ENCODE measurements at regions not wholly inside any gene's neighbourhood (a gene's known extent, or its start where the extent isn't known, plus 50 kb on each side); places are given as distances from the start of the nearest gene placed in this dataset.

DNA sequence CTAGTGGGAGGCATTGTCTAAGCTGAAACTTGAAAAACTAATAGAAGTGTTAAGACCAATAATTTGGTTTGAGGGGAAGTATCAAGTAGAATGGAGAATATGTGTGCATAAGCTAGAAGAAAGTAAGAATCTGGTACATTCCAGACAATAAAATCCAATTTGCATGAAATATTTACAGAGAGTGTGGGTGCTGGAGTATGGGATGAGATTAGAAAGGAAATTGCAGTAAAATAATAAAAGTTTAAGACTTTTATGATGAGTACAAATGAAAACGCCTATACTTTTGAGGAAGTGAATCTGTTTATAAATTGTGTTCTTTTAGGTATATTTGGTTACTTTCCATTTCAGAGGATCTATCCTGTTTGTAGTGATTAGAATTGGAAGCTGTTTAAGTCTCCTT lies 165.4 kb upstream of the TNC start:
- Mint-ChIP-seq H3K9me3 (no peaks in the 10 kb centered on the region), H3K4me1 (ENCODE audit: low read depth in 2 of 2) (no peaks in the 10 kb centered on the region), H3K36me3 (ENCODE audit: insufficient read depth) (no peaks in the 10 kb centered on the region), H3K27me3 (peaks cover 24 to 25% of the 10 kb centered on the region in 2 donors), H3K4me3 (no peak overlapping the region), H3K27ac (no peak overlapping the region)
- DNase-seq, result no peak
- ATAC-seq (replicated peaks), result no peak

DNA sequence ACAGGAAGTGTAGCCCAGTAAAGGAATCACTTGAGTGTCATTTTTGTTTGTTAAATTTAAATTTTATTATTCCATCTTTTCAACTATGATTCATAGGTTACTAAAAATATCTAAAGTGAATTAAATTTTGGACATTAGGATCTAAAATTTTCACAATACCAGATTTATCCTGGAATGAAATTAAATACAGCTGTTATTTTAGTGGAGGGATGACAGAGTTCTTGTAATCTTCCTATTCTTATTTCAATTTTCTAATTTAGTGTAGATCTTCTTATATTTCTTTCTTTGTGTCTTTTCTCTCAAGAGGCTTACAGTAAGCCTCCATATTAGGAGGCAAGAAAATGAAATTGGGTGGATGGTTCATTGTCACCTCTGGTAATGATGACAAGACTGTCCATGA lies 167.9 kb upstream of the TNC start:
- Mint-ChIP-seq H3K27ac (no peak overlapping the region), H3K27me3 (peaks cover 15 to 26% of the 10 kb centered on the region in 2 donors), H3K36me3 (ENCODE audit: insufficient read depth) (no peaks in the 10 kb centered on the region), H3K9me3 (no peaks in the 10 kb centered on the region), H3K4me3 (no peak overlapping the region), H3K4me1 (ENCODE audit: low read depth in 2 of 2) (no peaks in the 10 kb centered on the region)
- ATAC-seq (replicated peaks) (no peak), DNase-seq (no peak)

DNA sequence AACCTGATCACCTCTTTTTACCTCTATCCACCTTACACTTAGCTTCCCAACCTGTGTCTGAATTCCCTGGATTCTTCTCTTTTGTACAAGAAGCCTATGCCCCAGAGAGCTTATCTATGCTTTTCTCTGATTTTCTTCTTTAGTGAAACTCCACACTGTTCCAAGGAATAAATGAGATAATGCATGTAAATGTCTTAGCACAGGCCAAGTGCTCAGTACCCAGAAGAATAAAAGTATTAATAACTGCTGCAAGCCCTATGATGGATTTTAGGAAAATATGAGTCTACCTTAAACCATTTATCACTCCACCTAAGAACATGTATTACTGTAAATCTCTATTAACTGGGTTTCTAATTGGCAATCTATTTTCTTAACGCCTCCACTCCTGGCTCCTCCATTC lies 168.5 kb upstream of the TNC start:
- DNase-seq (no peak), ATAC-seq (replicated peaks) (no peak)
- H3K27ac Mint-ChIP-seq, result no peak overlapping the region
- H3K27me3 Mint-ChIP-seq, result peaks cover 17 to 24% of the 10 kb centered on the region in 2 donors
- no peaks in the 10 kb centered on the region for H3K4me1 Mint-ChIP-seq (ENCODE audit: low read depth in 2 of 2)
- H3K9me3 Mint-ChIP-seq, result no peaks in the 10 kb centered on the region
- no peak overlapping the region for H3K4me3 Mint-ChIP-seq
- no peaks in the 10 kb centered on the region for H3K36me3 Mint-ChIP-seq (ENCODE audit: insufficient read depth)

DNA sequence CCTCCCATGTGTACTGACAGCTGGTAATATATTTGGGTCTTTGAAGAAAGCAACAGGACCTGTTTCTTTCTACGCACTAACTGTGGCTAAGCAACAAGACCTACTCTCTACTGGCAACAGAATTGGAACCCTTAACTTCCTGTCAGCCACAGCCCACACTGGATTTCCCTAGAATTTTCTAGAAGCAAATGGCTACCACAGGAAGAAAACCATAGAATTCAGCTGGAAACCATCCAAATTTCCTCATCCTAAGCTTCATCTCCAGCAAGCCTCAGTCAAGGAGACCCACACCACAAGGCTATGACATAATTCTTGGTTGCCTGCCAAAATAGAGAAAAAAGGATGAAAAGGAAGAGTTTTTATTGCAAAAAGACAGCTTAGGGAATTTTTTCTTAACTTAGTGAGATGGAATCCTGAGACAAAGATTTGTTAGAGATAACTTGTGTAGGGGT lies 171.8 kb upstream of the TNC start:
- no peak overlapping the region for H3K27ac Mint-ChIP-seq
- DNase-seq (no peak), ATAC-seq (replicated peaks) (no peak)
- no peaks in the 10 kb centered on the region for H3K36me3 Mint-ChIP-seq (ENCODE audit: insufficient read depth)
- no peaks in the 10 kb centered on the region for H3K9me3 Mint-ChIP-seq
- H3K27me3 Mint-ChIP-seq, result peaks cover 8 to 9% of the 10 kb centered on the region in 2 donors
- no peak overlapping the region for H3K4me3 Mint-ChIP-seq
- no peaks in the 10 kb centered on the region for H3K4me1 Mint-ChIP-seq (ENCODE audit: low read depth in 2 of 2)

DNA sequence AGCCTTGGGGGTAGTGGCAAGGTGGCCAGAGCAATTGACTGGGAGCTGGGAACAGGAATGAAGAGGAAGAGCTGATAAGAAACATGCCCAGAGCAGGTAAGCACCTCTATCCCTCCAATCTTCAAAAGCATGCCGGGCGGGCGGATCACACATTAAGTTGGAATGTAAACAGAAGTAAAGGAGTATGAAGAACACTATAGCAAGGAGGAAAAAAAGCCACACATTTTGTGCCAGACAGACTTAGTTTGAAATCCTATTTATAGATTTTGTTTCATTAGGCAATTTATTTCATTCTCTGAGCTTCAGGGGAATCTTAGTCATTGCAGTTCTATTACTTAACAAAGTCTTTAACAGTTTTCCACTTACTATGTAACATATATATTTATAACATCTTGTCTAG lies 173.9 kb upstream of the TNC start:
- no peaks in the 10 kb centered on the region for H3K9me3 Mint-ChIP-seq
- H3K36me3 Mint-ChIP-seq (ENCODE audit: insufficient read depth), result no peaks in the 10 kb centered on the region
- H3K27ac Mint-ChIP-seq, result no peak overlapping the region
- no peaks in the 10 kb centered on the region for H3K4me1 Mint-ChIP-seq (ENCODE audit: low read depth in 2 of 2)
- ATAC-seq (replicated peaks) (no peak), DNase-seq (no peak)
- peaks cover 17 to 18% of the 10 kb centered on the region in 2 donors for H3K27me3 Mint-ChIP-seq
- no peak overlapping the region for H3K4me3 Mint-ChIP-seq

DNA sequence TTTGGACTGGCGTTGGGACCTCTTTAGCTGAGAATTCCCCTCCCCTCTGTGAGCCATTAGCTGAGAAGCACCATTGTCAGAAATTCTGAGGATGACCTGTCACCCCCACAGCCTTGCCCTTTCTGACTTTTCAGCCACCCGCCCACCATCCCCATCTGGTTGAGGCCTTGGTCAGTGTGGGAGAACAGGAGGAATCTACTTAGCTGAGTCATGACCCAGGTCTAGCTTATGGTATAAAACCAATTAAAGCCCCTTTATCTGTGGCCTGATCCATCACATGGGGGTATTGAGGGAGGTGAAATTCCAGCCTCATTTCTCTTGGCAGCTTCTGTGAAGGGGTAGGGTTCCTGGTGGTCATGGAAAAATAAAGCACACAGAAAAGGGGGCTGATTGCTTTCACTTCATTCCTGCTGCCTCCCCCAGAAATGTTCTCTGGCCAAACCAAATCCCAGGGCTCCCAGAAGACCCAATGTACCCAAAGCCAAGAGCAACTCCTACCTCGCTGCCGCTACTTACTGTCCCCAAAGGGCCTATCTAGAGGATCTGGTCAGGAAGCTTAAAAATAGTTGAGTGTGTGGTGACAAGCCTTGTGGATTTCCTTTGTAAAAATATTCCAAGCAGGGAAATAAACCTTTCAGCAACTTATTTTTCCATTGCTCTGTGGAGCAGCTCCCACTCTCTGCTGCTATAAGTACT lies 174.8 kb upstream of the TNC start:
- Mint-ChIP-seq H3K4me3 (no peak overlapping the region), H3K27me3 (peaks cover 17 to 18% of the 10 kb centered on the region in 2 donors), H3K9me3 (no peaks in the 10 kb centered on the region), H3K27ac (no peak overlapping the region), H3K36me3 (ENCODE audit: insufficient read depth) (no peaks in the 10 kb centered on the region), H3K4me1 (ENCODE audit: low read depth in 2 of 2) (no peaks in the 10 kb centered on the region)
- no peak for ATAC-seq (replicated peaks)
- no peak for DNase-seq

DNA sequence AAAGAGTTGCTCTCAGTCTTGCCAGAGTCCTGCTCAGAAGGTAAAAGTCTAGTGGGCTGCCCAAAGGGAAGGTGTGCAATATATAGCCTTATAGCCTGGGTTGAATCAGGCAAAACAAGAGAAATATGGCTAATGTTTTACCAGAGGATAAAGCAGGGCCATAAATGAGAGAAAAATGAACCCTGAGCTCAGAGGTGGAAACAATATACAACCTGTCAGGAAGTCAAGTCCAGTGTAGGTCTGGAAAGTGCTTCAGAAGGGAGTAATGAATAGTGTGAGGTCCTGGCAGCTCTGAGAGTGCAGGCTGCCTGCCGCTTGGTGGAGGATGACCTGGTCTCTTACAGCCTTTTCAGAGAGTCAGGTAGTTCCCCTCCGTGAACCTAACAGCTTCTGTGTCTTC lies 177.8 kb upstream of the TNC start:
- DNase-seq (no peak), ATAC-seq (replicated peaks) (no peak)
- Mint-ChIP-seq H3K4me1 (ENCODE audit: low read depth in 2 of 2) (no peaks in the 10 kb centered on the region), H3K27me3 (peaks cover 17 to 24% of the 10 kb centered on the region in 2 donors), H3K4me3 (no peak overlapping the region), H3K9me3 (peaks cover 0 to 4% of the 10 kb centered on the region in 2 donors), H3K27ac (no peak overlapping the region), H3K36me3 (ENCODE audit: insufficient read depth) (no peaks in the 10 kb centered on the region)

DNA sequence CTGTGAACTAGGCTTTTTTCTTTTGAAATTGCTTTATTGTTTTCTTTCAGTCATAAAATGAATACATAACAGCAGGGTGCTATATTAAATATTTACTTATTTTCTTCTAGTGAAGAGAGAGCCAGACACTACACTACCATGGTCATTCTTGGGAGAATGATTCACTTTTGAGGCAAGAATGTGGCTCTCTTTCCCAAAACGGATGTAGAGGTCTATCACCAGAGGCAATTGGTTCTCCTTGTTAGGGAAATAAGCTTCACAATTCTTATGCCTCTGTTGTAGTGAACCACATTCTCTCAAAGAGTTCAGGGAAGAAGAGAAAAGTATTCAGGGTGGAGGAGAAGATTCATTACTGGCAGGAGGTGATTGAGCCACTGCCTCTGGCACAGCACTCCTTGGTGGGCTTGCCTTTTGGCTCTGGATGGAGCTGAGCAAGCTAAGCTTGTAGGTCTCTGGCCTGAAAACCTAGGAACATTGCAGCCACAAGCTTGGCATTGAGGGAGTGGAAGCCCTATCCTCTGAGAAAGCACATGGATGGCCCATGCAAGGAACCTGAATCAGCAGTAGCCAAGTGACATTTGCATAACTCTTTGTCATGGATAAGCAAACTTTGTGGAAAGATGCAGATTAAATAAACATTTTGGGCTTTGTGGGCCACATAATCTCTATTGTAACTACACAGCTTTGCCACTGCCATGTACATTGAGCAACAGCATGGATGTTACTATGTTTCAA lies 179.0 kb upstream of the TNC start:
- Mint-ChIP-seq H3K27me3 (peaks cover 16 to 19% of the 10 kb centered on the region in 2 donors), H3K9me3 (peaks cover 0 to 4% of the 10 kb centered on the region in 2 donors), H3K27ac (no peak overlapping the region), H3K4me1 (ENCODE audit: low read depth in 2 of 2) (no peaks in the 10 kb centered on the region), H3K4me3 (no peak overlapping the region), H3K36me3 (ENCODE audit: insufficient read depth) (no peaks in the 10 kb centered on the region)
- DNase-seq (no peak), ATAC-seq (replicated peaks) (no peak)

DNA sequence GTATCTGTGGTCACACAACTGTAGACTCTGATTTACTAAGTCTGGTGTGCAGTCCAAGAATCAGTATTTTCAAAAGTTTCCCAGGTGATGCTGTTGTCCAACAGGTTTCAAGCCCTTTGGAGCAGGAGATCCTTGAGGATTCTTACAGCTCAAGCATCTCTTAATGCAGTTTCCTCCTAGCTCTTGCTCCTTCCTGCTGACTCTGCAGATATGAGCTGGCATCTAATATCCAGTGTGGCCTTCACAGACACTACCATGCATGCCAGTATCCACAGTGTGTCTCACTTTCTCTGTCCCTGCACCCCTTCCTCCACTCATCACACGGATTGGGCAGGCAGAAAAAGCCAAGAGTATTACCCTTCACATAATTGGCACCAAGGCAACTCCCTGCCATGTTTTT lies 182.2 kb upstream of the TNC start:
- no peak for ATAC-seq (replicated peaks)
- no peaks in the 10 kb centered on the region for H3K4me1 Mint-ChIP-seq (ENCODE audit: low read depth in 2 of 2)
- peaks cover 0 to 4% of the 10 kb centered on the region in 2 donors for H3K9me3 Mint-ChIP-seq
- no peak for DNase-seq
- H3K27me3 Mint-ChIP-seq, result peaks cover 16 to 19% of the 10 kb centered on the region in 2 donors
- no peak overlapping the region for H3K27ac Mint-ChIP-seq
- no peak overlapping the region for H3K4me3 Mint-ChIP-seq
- no peaks in the 10 kb centered on the region for H3K36me3 Mint-ChIP-seq (ENCODE audit: insufficient read depth)

DNA sequence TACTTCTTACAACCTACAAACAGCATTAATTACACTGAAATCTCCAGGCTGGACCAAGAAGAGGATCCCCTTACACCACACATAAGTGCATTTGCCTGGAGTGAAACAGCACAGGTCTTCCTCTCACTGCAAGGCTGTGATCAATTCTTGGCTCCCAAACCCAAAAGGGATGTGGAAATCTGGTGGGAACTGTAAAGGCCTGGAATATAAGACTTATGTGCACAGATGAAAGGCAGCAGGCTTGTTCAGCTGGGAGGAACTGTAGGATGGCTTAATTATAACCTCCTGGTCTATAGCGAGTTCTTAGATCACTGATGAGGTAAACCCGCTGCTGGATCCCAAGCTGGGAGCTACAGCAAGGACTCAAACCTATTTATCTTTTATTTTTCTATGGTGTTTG lies 182.9 kb upstream of the TNC start:
- peaks cover 0 to 4% of the 10 kb centered on the region in 2 donors for H3K9me3 Mint-ChIP-seq
- H3K4me1 Mint-ChIP-seq (ENCODE audit: low read depth in 2 of 2), result no peaks in the 10 kb centered on the region

DNA sequence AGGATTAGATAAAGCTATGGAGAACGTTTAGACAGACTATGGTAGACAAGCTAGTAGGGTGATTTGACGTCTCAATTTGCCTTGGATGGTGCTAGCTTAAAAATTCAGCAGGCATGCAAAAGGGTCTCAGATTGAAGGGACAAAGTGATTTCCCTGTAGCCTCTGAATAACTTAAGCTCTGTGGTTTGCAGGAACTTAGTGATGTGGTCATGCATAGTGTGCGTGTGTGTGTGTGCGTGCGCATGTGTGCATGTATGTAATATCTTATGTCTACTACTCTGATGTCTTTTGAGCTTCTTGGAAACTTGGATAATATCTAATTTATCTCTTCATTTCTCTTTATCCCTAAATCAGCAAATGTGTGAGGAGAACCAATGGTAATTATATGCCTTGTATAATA lies 183.6 kb upstream of the TNC start:
- Mint-ChIP-seq H3K27ac (no peak overlapping the region), H3K4me1 (ENCODE audit: low read depth in 2 of 2) (no peaks in the 10 kb centered on the region), H3K27me3 (peaks cover 6 to 16% of the 10 kb centered on the region in 2 donors), H3K4me3 (no peak overlapping the region), H3K9me3 (peaks cover 0 to 4% of the 10 kb centered on the region in 2 donors), H3K36me3 (ENCODE audit: insufficient read depth) (no peaks in the 10 kb centered on the region)
- ATAC-seq (replicated peaks), result no peak
- no peak for DNase-seq

More for the DNA sequence above, 182.9 kb upstream of the TNC start:
- H3K4me3 Mint-ChIP-seq, result no peak overlapping the region
- H3K27me3 Mint-ChIP-seq, result peaks cover 10 to 17% of the 10 kb centered on the region in 2 donors
- no peak for DNase-seq
- no peaks in the 10 kb centered on the region for H3K36me3 Mint-ChIP-seq (ENCODE audit: insufficient read depth)
- no peak overlapping the region for H3K27ac Mint-ChIP-seq
- ATAC-seq (replicated peaks), result no peak

DNA sequence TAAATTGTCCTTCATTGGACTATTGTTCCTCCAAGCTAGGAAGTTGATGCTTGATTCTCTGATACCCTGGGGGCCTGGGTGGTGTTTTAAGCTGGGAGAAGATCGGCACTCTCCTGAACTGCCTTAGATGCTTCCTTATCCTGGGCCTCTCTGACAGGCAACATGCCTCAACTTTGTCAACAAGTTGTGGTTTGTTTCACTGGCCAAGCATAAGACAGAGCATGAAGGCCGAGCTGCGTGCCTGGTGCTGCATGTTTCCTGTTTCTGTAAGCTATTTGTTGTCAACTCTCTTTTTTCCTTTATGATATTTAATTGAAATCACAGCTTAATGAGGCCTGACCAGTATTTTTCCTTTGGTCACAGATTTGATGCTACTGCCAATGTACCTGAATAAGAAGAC lies 187.6 kb upstream of the TNC start:
- Mint-ChIP-seq H3K4me3 (no peak overlapping the region), H3K27me3 (peaks cover 0 to 12% of the 10 kb centered on the region in 2 donors), H3K36me3 (ENCODE audit: insufficient read depth) (no peaks in the 10 kb centered on the region), H3K9me3 (no peaks in the 10 kb centered on the region), H3K4me1 (ENCODE audit: low read depth in 2 of 2) (no peaks in the 10 kb centered on the region), H3K27ac (no peak overlapping the region)
- no peak for ATAC-seq (replicated peaks)
- DNase-seq, result no peak

DNA sequence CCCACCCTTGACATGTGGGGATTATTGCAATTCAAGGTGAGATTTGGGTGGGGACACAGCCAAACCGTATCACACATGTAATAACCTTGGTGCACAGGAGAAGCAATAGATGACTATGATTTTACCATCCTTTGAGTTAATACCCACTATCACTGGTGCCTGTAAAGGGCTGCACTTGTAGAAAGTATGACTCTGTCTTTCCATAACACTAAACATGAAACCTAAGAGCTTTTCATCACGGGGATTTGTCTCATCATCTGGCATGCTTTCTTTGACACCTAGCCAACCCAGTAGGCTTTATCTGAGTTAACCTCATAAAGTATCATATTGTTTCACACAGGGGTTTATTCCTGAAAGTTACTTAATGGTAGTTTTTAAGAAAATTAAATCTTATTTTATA lies 188.9 kb upstream of the TNC start:
- ATAC-seq (replicated peaks), result no peak
- Mint-ChIP-seq H3K36me3 (ENCODE audit: insufficient read depth) (no peaks in the 10 kb centered on the region), H3K9me3 (no peaks in the 10 kb centered on the region), H3K4me1 (ENCODE audit: low read depth in 2 of 2) (no peaks in the 10 kb centered on the region), H3K4me3 (no peak overlapping the region), H3K27me3 (peaks cover 6% of the 10 kb centered on the region in 2 donors), H3K27ac (no peak overlapping the region)
- no peak for DNase-seq

DNA sequence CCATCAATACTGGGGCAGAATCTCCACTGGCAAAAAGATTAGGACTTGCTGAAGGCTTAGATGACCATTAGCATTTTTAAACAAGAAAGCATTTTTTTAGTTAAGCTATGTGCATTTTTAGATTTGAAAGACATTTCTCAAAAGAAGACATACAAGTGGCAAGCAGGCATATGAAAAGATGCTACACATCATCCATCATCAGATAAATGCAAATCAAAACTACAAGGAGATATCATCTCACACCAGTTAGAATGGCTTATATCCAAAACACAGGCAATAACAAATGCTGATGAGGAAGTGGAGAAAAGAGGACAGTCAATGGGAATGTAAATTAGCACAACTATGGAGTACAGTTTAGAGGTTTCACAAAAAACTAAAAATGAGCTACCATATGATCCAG lies 195.6 kb upstream of the TNC start:
- ATAC-seq (replicated peaks), result no peak
- H3K4me1 Mint-ChIP-seq (ENCODE audit: low read depth in 2 of 2), result no peaks in the 10 kb centered on the region
- no peak overlapping the region for H3K4me3 Mint-ChIP-seq
- no peaks in the 10 kb centered on the region for H3K36me3 Mint-ChIP-seq (ENCODE audit: insufficient read depth)
- H3K27me3 Mint-ChIP-seq, result peaks cover 16 to 19% of the 10 kb centered on the region in 2 donors
- no peaks in the 10 kb centered on the region for H3K9me3 Mint-ChIP-seq
- DNase-seq, result no peak
- no peak overlapping the region for H3K27ac Mint-ChIP-seq

All from effector memory CD8-positive, alpha-beta T cell (primary cell).